HL-60 (cell line): ENCODE measurements at regions not wholly inside any gene's neighbourhood (a gene's known extent, or its start where the extent isn't known, plus 50 kb on each side); places are given as distances from the start of the nearest gene placed in this dataset.
"Not testable (repeated sequence)": the region's sequence is repeated elsewhere in the genome, so short reads cannot be mapped to it uniquely, and the experiment has no call there.

Source experiments
- CTCF ChIP-seq: IDR thresholded peaks from one replicate; pipeline ENCODE4 v1.5.1; 2011; ENCODE audit warnings: low read length, control low read depth, inconsistent platforms; ENCODE audit not compliant: insufficient read depth
- GABPA ChIP-seq: IDR thresholded peaks from 2 replicates; pipeline ENCODE4 v1.6.1; 2012; ENCODE audit warnings: low read depth
- POLR2AphosphoS5 ChIP-seq: IDR thresholded peaks from 2 replicates; pipeline ENCODE4 v1.6.1; 2012; ENCODE audit warnings: low read depth
- TF ChIP-seq, protein P1 (sequence below): IDR thresholded peaks from 2 replicates; pipeline ENCODE4 v1.6.1; 2012; ENCODE audit warnings: low read depth; ENCODE audit not compliant: insufficient replicate concordance

GRCh38 chr21:5117135-5117534 is 5404.2 kb upstream of the TPTE start:
- TF ChIP-seq CTCF, POLR2AphosphoS5, GABPA: not testable (repeated sequence)
- TF ChIP-seq, protein P1, sequence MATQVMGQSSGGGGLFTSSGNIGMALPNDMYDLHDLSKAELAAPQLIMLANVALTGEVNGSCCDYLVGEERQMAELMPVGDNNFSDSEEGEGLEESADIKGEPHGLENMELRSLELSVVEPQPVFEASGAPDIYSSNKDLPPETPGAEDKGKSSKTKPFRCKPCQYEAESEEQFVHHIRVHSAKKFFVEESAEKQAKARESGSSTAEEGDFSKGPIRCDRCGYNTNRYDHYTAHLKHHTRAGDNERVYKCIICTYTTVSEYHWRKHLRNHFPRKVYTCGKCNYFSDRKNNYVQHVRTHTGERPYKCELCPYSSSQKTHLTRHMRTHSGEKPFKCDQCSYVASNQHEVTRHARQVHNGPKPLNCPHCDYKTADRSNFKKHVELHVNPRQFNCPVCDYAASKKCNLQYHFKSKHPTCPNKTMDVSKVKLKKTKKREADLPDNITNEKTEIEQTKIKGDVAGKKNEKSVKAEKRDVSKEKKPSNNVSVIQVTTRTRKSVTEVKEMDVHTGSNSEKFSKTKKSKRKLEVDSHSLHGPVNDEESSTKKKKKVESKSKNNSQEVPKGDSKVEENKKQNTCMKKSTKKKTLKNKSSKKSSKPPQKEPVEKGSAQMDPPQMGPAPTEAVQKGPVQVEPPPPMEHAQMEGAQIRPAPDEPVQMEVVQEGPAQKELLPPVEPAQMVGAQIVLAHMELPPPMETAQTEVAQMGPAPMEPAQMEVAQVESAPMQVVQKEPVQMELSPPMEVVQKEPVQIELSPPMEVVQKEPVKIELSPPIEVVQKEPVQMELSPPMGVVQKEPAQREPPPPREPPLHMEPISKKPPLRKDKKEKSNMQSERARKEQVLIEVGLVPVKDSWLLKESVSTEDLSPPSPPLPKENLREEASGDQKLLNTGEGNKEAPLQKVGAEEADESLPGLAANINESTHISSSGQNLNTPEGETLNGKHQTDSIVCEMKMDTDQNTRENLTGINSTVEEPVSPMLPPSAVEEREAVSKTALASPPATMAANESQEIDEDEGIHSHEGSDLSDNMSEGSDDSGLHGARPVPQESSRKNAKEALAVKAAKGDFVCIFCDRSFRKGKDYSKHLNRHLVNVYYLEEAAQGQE, result not testable (repeated sequence)
